ENCODE measurements at regions not wholly inside any gene's neighbourhood (a gene's known extent, or its start where the extent isn't known, plus 50 kb on each side); places are given as distances from the start of the nearest gene placed in this dataset.

DNA sequence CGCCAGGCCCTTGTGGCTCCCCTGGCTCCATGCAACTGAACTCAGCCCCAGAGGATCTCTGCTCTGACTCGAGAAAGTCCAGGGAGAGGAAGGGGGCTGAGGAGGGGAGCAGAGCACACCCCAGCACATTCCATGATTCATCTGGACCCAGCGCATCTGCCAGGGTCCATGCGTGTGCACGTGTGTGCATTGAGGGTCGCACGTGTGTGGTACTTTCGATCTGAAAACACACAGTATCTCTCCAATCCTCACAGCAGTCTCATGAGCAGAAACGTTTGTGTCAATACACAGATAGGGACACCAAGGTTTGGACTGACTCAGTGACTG lies 146.4 kb upstream of the ID2 start:
- H3K4me1 Mint-ChIP-seq (ENCODE audit: low read depth), result peaks cover 38% of the 10 kb centered on the region
- H3K9me3 Mint-ChIP-seq, result peaks cover 26% of the 10 kb centered on the region
- no peak overlapping the region for H3K27ac Mint-ChIP-seq
- no peak overlapping the region for H3K4me3 Mint-ChIP-seq
- peaks cover 10% of the 10 kb centered on the region for H3K36me3 Mint-ChIP-seq (ENCODE audit: low read depth)
- DNase-seq (ENCODE audit: low spot score), result no peak
- intact Hi-C loops (cut with micrococcal nuclease), result no loop called here
- no peaks in the 10 kb centered on the region for H3K27me3 Mint-ChIP-seq (ENCODE audit: insufficient read depth)

DNA sequence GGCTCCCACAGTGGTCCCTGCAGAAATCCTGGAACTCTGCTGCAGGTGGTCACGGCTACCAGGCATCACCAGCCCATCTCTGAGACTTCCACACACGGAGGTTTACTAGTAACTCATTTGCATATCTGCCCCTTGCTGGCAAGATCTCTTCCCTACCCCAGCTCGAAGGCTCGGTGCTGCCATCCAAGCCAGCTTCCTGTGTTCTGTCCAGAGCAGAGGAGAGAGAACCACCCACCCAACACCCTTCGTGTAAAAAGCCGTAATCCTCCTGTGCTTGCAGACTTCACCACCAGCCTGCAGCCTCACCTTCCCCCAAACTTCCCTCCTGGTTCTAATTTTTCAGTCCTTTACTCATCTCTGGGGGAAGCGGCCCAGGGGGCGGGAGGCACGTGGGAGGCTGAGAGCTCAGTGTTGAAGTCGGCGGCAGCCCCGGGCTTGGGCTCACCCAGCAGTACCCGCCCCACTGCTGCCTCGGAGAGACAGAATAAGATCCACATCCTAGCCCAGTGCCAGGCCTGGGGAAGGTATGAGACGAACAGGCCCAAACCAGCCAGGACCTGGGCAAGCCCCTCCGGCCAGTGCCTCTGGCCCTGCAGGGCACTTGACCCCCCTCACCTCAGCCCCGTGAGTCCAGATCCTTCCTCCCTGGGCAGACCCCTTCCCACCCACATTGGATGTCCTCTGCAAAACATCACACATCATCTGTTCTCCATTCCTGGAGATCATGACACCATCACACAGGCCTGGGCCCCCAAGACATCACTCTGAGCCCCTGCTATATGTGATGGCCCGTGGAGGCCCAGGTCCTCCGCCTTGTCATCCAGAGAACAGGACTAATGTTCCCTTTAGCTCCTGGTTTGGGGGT lies 145.8 kb upstream of the ID2 start:
- Mint-ChIP-seq H3K4me1 (ENCODE audit: low read depth) (peaks cover 44% of the 10 kb centered on the region), H3K27ac (no peak overlapping the region), H3K9me3 (peaks cover 21% of the 10 kb centered on the region), H3K36me3 (ENCODE audit: low read depth) (peaks cover 9% of the 10 kb centered on the region), H3K27me3 (ENCODE audit: insufficient read depth) (no peaks in the 10 kb centered on the region), H3K4me3 (no peak overlapping the region)
- intact Hi-C loops (cut with micrococcal nuclease), result no loop called here
- no peak for DNase-seq (ENCODE audit: low spot score)

DNA sequence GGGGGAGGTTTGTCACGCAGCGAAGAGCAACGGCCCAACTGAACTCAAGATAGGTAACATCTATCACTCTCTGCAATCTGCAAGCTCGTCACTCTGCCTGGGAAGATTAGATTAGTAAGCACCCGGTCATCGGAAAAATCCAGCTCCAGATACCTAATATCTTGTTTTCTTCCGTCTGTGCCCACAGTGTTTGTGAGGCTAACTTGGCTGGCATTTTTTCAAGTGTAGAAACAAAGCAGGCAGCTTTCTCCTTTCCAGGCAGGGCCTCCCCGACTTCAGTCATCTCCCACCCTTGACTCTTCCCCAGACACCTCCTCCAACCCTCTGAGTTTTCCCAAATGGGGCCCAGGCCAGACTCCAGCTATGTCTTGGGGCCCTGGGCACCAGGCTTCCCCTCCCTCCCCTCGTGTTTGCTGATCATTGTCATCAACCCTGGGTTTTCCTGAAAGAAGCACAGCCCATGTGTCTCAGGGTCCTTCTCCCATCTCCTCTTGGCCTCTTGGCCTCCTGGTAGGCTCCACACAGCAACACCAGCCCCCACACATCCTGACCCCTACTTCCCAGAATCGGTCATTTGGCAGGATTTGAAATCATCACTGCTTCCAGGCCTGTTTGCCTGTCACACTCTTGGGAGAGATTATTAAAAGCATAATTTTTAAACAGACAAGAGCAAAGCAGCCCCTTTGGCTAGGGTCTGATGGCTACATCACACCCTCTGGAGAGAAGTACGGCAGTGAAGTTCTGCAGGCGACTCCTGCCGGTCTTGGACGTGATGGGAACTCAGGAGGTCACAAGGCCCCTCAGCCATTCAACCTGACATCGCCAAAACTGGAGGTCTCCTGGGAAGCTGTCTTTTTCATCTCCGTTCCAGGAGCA lies 144.9 kb upstream of the ID2 start:
- intact Hi-C loops (cut with micrococcal nuclease), result no loop called here
- Mint-ChIP-seq H3K9me3 (peaks cover 12% of the 10 kb centered on the region), H3K27me3 (ENCODE audit: insufficient read depth) (no peaks in the 10 kb centered on the region), H3K36me3 (ENCODE audit: low read depth) (peaks cover 4% of the 10 kb centered on the region), H3K4me1 (ENCODE audit: low read depth) (peaks cover 52% of the 10 kb centered on the region), H3K27ac (peak overlapping the region; percentile 24), H3K4me3 (no peak overlapping the region)
- DNase-seq (ENCODE audit: low spot score), result no peak

DNA sequence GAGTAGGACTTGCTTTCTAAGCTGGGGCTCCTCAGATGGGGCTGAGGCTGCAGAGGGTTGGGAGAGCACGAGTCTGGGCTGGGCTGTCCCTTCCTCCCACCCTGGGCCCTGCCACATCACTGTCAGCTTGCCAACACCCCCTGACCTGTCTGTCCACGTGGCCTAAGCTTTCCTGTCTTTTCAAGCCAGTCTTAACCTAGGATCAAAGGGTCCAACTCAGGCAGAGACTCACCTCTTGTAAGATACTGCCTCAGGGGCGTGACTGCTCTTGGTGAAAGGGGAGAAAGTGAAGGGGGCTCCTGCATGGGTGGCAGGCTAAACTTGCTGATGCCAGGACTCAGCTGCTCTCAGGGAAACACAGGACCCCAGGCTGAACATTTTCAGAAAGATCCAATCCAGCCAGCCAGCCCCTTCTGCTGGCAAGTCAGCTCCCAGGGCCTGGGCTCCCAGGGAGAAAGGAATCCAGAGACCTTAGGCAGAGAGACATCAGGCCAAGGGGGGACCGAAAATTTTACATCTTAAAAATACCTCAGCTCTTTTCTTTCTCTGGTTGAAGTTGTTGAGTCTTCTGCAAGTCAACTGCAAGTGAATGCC lies 144.2 kb upstream of the ID2 start:
- peaks cover 60% of the 10 kb centered on the region for H3K4me1 Mint-ChIP-seq (ENCODE audit: low read depth)
- no peak overlapping the region for H3K4me3 Mint-ChIP-seq
- H3K27me3 Mint-ChIP-seq (ENCODE audit: insufficient read depth), result no peaks in the 10 kb centered on the region
- peaks cover 5% of the 10 kb centered on the region for H3K9me3 Mint-ChIP-seq
- intact Hi-C loops (cut with micrococcal nuclease), result no loop called here
- DNase-seq (ENCODE audit: low spot score), result no peak
- peaks cover 3% of the 10 kb centered on the region for H3K36me3 Mint-ChIP-seq (ENCODE audit: low read depth)
- peak overlapping the region; percentile 34 for H3K27ac Mint-ChIP-seq

DNA sequence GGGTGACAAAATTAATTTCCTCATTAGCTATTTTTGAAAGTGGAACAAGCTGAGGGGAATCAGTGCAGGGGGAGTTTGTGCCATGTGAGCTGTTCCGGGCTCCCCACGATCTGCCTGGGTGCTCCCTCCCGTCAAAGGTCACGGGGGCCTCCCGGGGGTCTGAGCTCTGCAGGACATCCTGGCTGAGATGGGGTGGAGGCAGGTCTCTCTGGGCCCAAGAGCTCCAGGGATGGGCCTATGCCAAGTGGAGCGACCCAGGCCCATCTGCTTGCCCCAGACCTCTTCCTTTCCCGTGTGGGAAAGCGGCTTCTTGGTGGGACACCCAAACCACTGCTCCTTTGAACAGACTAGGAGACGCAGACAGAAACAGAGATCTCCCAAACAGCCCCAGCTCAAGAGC lies 143.3 kb upstream of the ID2 start:
- intact Hi-C loops (cut with micrococcal nuclease), result no loop called here
- no peak for DNase-seq (ENCODE audit: low spot score)
- Mint-ChIP-seq H3K4me1 (ENCODE audit: low read depth) (peaks cover 69% of the 10 kb centered on the region), H3K4me3 (no peak overlapping the region), H3K27me3 (ENCODE audit: insufficient read depth) (no peaks in the 10 kb centered on the region), H3K36me3 (ENCODE audit: low read depth) (peaks cover 3% of the 10 kb centered on the region), H3K27ac (no peak overlapping the region), H3K9me3 (peaks cover 2% of the 10 kb centered on the region)

DNA sequence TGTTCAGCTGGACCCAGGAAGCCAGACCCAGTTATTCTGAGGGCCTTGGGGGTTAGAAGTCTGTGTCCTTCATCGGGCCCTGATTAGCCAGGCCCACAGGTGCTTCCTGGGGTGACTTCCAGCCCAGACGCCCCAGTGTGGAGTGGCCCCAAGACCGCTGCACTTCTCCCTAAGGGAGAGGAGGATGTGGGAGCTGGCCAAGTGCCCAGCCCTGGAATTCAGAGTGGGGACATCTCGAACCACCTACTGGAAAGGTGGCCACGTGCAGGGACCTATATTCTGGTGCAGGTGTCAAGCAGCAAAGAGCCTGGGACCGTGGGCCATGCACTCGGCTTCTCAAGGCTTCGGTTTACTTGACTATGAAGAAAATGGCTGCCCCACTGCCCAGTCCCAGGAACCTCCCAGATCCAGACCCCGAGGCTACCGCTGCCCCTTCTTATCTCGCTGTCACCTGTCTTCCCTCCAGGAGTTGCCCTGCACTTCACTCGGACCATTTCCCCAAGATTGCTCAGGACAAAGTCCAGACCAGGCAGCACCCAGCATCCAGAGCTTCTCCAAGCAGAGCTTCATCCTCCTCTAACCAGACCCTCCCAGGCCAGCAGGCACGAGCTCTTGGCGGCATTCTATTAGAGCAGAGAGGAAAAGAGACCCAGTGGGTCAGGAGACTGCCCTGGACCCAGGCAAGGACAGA lies 142.8 kb upstream of the ID2 start:
- intact Hi-C loops (cut with micrococcal nuclease), result no loop called here
- peaks cover 74% of the 10 kb centered on the region for H3K4me1 Mint-ChIP-seq (ENCODE audit: low read depth)
- H3K36me3 Mint-ChIP-seq (ENCODE audit: low read depth), result peaks cover 3% of the 10 kb centered on the region
- no peaks in the 10 kb centered on the region for H3K9me3 Mint-ChIP-seq
- H3K27ac Mint-ChIP-seq, result peak overlapping the region; percentile 71
- DNase-seq (ENCODE audit: low spot score), result no peak
- H3K27me3 Mint-ChIP-seq (ENCODE audit: insufficient read depth), result no peaks in the 10 kb centered on the region
- no peak overlapping the region for H3K4me3 Mint-ChIP-seq

DNA sequence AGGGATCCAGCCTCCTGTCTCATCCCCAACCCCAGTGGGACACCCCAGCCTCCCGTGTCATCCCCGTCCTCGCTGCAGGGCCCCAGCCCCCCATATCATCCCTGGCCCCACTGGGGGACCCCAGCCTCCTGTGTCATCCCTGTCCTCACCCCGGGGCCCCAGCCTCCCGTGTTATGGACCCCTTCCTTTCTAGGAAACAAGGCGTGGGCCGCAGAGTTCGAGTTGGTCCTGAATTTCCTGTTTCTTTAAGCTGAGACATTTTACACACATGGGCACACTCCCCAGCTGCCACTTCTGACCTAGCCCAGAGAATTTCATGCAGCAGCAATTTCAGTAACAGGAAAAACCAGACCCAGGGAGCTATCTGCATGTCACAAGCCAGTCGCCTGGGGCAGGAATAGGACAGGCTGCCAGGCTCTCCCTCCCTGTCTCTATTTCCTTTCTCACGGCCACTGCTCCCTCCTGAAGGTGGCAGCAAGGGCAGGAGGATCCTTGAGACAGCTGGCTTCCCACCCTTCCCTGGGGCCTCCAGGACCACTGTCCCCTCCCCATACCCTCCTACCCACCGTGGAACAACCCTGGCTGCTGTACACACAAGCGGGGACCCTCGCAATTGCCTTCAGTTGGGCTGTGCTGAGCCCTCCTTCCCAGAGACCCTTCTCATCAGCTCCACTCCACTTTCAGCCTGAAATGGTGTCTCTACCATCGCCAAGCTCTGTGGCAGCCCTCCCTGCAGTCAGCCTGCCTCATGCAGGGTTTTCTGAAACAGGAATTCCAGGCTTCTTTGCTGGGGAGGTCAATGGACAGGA lies 141.9 kb upstream of the ID2 start:
- no peak for DNase-seq (ENCODE audit: low spot score)
- intact Hi-C loops (cut with micrococcal nuclease), result loop anchor here (2.0 to 5.0 kb wide), 3 partner anchors 13 to 953 kb away; no protein-coding TSS in a partner anchor
- H3K9me3 Mint-ChIP-seq, result no peaks in the 10 kb centered on the region
- H3K36me3 Mint-ChIP-seq (ENCODE audit: low read depth), result peaks cover 3% of the 10 kb centered on the region
- no peaks in the 10 kb centered on the region for H3K27me3 Mint-ChIP-seq (ENCODE audit: insufficient read depth)
- peak overlapping the region; percentile 76 for H3K4me3 Mint-ChIP-seq
- H3K27ac Mint-ChIP-seq, result peak overlapping the region; percentile 95
- H3K4me1 Mint-ChIP-seq (ENCODE audit: low read depth), result peaks cover 83% of the 10 kb centered on the region

DNA sequence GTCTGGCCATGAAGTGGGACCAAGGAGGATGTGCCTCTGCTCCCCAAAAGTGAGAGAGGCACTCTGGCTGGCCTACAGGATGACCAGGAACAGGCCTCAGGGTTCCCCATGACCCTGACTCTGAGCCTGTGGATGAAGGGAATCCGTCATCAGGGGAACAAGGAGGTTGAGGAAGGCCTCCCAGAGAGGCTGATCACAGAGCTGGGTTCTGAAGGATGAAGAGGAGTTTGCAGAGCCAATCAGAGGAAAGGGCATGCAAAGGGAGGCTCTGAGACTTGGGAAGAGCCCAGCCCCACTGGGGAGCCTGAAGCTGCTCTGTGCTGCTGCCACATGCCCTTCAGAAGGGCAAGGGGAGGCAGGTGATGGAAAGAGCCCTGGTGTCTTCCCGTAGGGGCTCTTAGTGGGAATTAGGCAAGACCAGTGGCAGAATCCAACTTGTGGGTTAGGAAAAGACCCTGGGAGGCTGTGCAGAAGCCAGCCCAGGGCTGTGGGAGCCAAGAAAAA lies 141.3 kb upstream of the ID2 start:
- peaks cover 3% of the 10 kb centered on the region for H3K36me3 Mint-ChIP-seq (ENCODE audit: low read depth)
- H3K9me3 Mint-ChIP-seq, result no peaks in the 10 kb centered on the region
- no peaks in the 10 kb centered on the region for H3K27me3 Mint-ChIP-seq (ENCODE audit: insufficient read depth)
- intact Hi-C loops (cut with micrococcal nuclease), result loop anchor here (2.0 to 5.0 kb wide), 3 partner anchors 14 to 953 kb away; no protein-coding TSS in a partner anchor
- peak overlapping the region; percentile 95 for H3K27ac Mint-ChIP-seq
- peaks cover 88% of the 10 kb centered on the region for H3K4me1 Mint-ChIP-seq (ENCODE audit: low read depth)
- peak overlapping the region; percentile 76 for H3K4me3 Mint-ChIP-seq
- no peak for DNase-seq (ENCODE audit: low spot score)

DNA sequence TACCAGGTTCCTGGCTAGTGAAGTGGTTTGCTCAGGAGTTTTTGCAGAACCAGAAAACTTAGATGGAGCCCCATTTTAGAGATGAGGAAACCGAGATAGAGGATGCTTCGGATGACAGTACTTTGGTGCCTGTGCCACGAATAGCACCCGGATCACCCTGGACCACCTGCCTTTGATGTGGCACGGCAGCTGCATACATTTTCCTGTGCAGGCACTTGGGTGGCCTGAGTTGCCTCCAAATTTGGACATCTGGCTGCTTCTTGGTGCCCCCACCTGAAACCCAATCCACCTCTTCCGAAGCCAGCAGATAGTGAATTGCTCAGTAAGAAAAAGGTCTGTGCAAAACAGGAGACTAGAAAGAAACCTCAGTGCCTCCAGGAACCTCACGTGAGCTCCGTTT lies 140.6 kb upstream of the ID2 start:
- peaks cover 3% of the 10 kb centered on the region for H3K36me3 Mint-ChIP-seq (ENCODE audit: low read depth)
- peak overlapping the region; percentile 95 for H3K27ac Mint-ChIP-seq
- no peaks in the 10 kb centered on the region for H3K27me3 Mint-ChIP-seq (ENCODE audit: insufficient read depth)
- DNase-seq (ENCODE audit: low spot score), result no peak
- no peaks in the 10 kb centered on the region for H3K9me3 Mint-ChIP-seq
- peaks cover 86% of the 10 kb centered on the region for H3K4me1 Mint-ChIP-seq (ENCODE audit: low read depth)
- intact Hi-C loops (cut with micrococcal nuclease), result loop anchor here (2.0 to 5.0 kb wide), 3 partner anchors 14 to 954 kb away; no protein-coding TSS in a partner anchor
- peak overlapping the region; percentile 76 for H3K4me3 Mint-ChIP-seq

DNA sequence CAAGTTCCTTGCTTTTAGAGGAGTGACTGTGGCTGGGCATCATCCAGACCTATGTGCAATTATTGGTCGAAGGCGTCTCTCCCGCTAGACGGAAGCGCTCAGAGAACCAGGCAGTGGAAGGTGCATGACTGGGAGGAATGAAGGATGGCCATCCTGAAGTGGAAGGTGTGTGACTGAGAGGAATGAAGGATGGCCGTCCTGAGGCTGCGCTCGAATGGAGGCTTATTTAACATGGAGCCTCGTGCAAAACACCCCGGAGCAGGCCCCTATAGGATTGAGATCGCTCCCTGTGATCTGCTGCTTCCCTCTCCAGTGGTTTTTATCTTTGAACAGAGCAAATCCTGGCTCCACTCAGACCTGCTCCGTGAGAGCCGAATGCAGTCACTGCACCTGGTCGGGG lies 140.2 kb upstream of the ID2 start:
- no peak for DNase-seq (ENCODE audit: low spot score)
- H3K27ac Mint-ChIP-seq, result peak overlapping the region; percentile 95
- intact Hi-C loops (cut with micrococcal nuclease), result loop anchor here (2.0 to 5.0 kb wide), 5 partner anchors 15 to 1015 kb away; no protein-coding TSS in a partner anchor
- no peaks in the 10 kb centered on the region for H3K27me3 Mint-ChIP-seq (ENCODE audit: insufficient read depth)
- H3K4me3 Mint-ChIP-seq, result peak overlapping the region; percentile 76
- no peaks in the 10 kb centered on the region for H3K9me3 Mint-ChIP-seq
- H3K36me3 Mint-ChIP-seq (ENCODE audit: low read depth), result peaks cover 3% of the 10 kb centered on the region
- H3K4me1 Mint-ChIP-seq (ENCODE audit: low read depth), result peaks cover 86% of the 10 kb centered on the region

DNA sequence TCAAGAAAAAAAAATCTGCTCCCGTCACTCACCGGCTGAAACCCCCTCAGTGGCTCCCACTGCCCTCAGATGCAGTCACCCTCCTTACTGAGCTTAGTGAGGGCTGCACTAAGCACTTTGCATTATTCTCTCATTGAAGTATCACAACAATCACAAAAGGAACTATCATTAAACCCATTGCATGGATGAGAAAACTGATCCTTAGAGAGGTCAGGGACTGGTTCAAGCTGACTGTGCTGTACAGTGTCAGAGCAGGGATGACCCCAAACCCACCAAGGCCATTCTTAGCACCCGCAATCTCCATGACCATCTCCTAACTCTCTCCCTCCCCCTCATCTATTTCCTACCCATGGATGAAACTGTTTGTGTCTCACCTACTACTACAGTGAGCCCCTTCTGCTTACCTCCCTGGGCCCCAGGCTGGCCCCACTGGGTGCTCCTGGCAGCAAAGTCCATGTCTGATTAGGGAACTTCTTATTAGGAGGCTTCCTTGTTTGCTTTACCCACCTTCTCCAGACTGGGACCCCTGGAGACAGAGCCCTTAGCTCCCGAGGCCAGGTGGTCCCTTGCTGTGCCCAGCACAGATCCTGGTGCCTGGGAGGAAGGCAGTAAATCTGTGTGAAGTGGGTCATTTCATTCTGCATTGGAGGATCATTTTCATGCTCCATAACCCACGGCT lies 139.3 kb upstream of the ID2 start:
- Mint-ChIP-seq H3K4me3 (peak overlapping the region; percentile 36), H3K9me3 (no peaks in the 10 kb centered on the region), H3K27me3 (ENCODE audit: insufficient read depth) (no peaks in the 10 kb centered on the region), H3K36me3 (ENCODE audit: low read depth) (peaks cover 3% of the 10 kb centered on the region), H3K4me1 (ENCODE audit: low read depth) (peaks cover 88% of the 10 kb centered on the region), H3K27ac (peak overlapping the region; percentile 99)
- no peak for DNase-seq (ENCODE audit: low spot score)
- intact Hi-C loops (cut with micrococcal nuclease), result loop anchor here (1.0 to 5.0 kb wide), 30 partner anchors 21 to 1111 kb away; no protein-coding TSS in a partner anchor

Data from activated T-helper 1 cell treated with anti-CD3 and anti-CD28 coated beads, Interleukin-12 subunit alpha, Interleukin-12 subunit beta, Interleukin-2, Interleukin-4 antibody, amounts not matched to agents 30 ng/mL and 10 ng/mL and 1 ng/mL, durations not matched to agents 14 hours and 24 hours and 36 hours (primary cell).